Neuron (in vitro differentiated cells): ENCODE measurements at regions not wholly inside any gene's neighbourhood (a gene's known extent, or its start where the extent isn't known, plus 50 kb on each side); places are given as distances from the start of the nearest gene placed in this dataset.

Source experiments
- H2AFZ ChIP-seq: one replicate; pipeline ENCODE4 v1.6.1; 2013; ENCODE audit warnings: low read depth, mild to moderate bottlenecking, inconsistent platforms, low read length, moderate library complexity
- H3K27me3 ChIP-seq: one replicate; pipeline ENCODE4 v1.6.1; 2013; ENCODE audit warnings: low read length; ENCODE audit not compliant: insufficient read depth
- H3K36me3 ChIP-seq: one replicate; pipeline ENCODE4 v1.6.1; 2013; ENCODE audit warnings: low read length; ENCODE audit not compliant: insufficient read depth
- H3K4me1 ChIP-seq: one replicate; pipeline ENCODE4 v1.6.1; 2013; ENCODE audit warnings: low read length; ENCODE audit not compliant: insufficient read depth
- H3K4me3 ChIP-seq: 2 replicates; pipeline ENCODE4 v1.5.1; 2013; ENCODE audit warnings: mild to moderate bottlenecking, low read length, moderate library complexity
- H3K9me3 ChIP-seq: one replicate; pipeline ENCODE4 v1.6.1; 2013; ENCODE audit warnings: low read length

GRCh38 chr9:129395633-129396364, 217.7 kb upstream of the IER5L start:
- Histone ChIP-seq H3K4me3 (no peak overlapping the region), H3K27me3 (no peaks in the 10 kb centered on the region), H3K36me3 (no peaks in the 10 kb centered on the region), H3K9me3 (no peaks in the 10 kb centered on the region), H2AFZ (no peak overlapping the region), H3K4me1 (peaks cover 49% of the 10 kb centered on the region)

DNA sequence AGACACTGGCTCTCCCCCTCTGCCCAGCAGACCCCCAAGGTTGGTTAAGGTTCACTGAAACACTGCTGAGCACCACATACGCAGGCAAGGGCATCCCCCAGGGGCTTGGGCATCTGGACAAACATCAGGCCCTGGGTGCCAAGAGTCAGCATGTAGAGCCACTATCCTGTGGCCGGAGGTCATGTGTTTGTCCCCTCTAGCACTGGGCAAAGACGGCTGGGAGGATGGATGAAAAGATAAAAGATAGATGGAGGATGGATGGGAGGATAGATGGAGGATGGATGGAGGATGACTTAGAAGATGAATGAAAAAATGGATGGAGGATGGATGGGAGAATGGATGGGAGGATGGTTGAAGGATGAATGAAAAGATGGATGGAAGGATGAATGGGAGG, 216.8 kb upstream of the IER5L start:
- no peak overlapping the region for H3K4me3 ChIP-seq
- no peaks in the 10 kb centered on the region for H3K9me3 ChIP-seq
- H3K4me1 ChIP-seq, result peaks cover 49% of the 10 kb centered on the region
- H3K27me3 ChIP-seq, result no peaks in the 10 kb centered on the region
- H2AFZ ChIP-seq, result no peak overlapping the region
- H3K36me3 ChIP-seq, result no peaks in the 10 kb centered on the region

DNA sequence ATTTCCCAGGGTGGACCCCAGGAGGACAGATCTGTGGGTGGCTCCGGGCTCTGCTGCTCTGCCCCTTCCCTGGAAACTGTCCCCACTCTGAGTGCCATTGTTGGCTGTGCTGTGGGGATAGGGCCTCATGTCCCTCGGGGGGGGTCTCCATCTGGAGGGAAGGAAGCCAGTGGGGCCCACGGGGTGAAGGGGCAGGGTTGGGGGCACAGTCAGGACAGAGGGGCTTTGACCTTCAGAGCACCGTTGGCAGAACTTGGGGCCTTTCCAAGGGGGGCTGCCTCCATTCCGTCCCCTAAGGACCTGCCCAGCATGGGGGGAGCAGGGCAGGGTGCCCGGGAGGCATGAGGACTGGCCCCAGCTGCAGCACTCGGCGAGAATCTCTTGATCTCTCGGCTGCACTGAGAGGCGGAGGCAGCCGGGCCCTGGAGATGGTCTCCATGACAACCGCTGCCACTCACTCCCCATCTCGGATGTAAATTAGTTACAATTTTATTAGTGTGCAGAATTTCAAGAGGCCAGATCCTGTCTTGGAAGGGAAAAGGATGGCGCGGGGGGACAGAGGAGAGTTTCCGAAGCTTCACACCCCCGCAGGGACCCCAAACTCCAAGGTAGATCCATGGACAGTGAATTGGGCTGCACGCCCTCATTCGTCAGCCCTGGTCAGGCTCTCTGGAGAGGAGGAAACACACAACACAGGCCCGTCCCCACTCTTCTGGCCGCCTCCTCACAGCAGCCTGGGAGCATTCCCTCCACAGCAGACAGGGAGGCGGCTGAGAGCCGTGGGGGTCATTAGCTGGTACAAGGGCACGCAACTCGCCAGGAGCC, 216.2 kb upstream of the IER5L start:
- Histone ChIP-seq H3K36me3 (no peaks in the 10 kb centered on the region), H2AFZ (no peak overlapping the region), H3K27me3 (no peaks in the 10 kb centered on the region), H3K4me1 (peaks cover 45% of the 10 kb centered on the region), H3K9me3 (no peaks in the 10 kb centered on the region), H3K4me3 (no peak overlapping the region)

- no peak overlapping the region for H2AFZ ChIP-seq
- no peaks in the 10 kb centered on the region for H3K27me3 ChIP-seq
- H3K4me3 ChIP-seq, result no peak overlapping the region
- H3K36me3 ChIP-seq, result no peaks in the 10 kb centered on the region
- H3K9me3 ChIP-seq, result no peaks in the 10 kb centered on the region
- peaks cover 35% of the 10 kb centered on the region for H3K4me1 ChIP-seq
Measured at GRCh38 chr9:129393064-129393463, 215.0 kb upstream of the IER5L start.

DNA sequence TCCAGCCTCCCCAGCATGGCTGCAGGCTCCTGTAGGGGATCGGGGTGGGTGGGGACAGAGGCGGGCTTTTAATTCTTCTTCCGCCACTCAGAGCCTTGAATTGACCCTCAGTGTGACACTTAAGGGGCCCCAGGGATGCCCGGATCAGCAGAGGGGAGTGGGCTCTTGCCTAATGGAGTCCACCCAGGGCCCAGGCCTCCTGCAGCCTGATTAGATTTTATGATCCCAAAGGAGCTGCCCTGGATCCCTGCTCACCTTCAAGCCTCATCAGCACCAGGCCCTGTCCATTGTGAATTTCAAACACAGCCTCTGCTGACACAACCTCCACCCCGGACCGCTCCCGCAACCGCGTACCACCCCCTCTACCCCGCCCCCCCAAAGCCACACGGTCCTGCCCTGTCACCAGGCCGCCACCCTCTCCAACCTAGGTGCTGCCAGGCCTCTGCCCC, 214.1 kb upstream of the IER5L start:
- peaks cover 32% of the 10 kb centered on the region for H3K4me1 ChIP-seq
- H2AFZ ChIP-seq, result no peak overlapping the region
- H3K4me3 ChIP-seq, result no peak overlapping the region
- no peaks in the 10 kb centered on the region for H3K27me3 ChIP-seq
- H3K9me3 ChIP-seq, result no peaks in the 10 kb centered on the region
- no peaks in the 10 kb centered on the region for H3K36me3 ChIP-seq

- Histone ChIP-seq H2AFZ (no peak overlapping the region), H3K4me3 (no peak overlapping the region), H3K4me1 (peaks cover 32% of the 10 kb centered on the region), H3K36me3 (no peaks in the 10 kb centered on the region), H3K9me3 (no peaks in the 10 kb centered on the region), H3K27me3 (no peaks in the 10 kb centered on the region)
Measured at GRCh38 chr9:129391221-129391661, 213.2 kb upstream of the IER5L start.

DNA sequence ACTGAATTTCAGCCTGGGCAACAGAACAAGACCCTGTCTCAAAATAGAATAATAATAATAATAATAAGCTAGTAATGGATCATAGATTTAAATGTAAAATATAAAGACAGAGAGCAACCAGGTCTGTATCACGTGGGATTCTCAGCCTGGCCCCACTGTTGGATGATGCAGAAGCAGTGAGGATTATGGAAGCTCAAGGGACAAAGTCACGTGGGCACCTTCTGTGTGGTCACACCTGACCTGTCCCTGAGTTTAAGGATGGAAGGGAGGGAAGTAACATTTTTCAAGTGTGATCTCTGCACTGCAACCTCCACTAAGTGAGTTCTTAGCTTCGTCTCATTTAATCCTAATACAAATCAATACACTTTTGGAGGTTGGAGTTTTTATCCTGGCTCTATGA, 212.5 kb upstream of the IER5L start:
- Histone ChIP-seq H3K4me1 (peaks cover 32% of the 10 kb centered on the region), H3K27me3 (no peaks in the 10 kb centered on the region), H2AFZ (no peak overlapping the region), H3K4me3 (no peak overlapping the region), H3K36me3 (no peaks in the 10 kb centered on the region), H3K9me3 (no peaks in the 10 kb centered on the region)

- no peaks in the 10 kb centered on the region for H3K9me3 ChIP-seq
- H3K36me3 ChIP-seq, result no peaks in the 10 kb centered on the region
- peaks cover 11% of the 10 kb centered on the region for H3K4me1 ChIP-seq
- no peak overlapping the region for H2AFZ ChIP-seq
- no peaks in the 10 kb centered on the region for H3K27me3 ChIP-seq
- no peak overlapping the region for H3K4me3 ChIP-seq
Measured at GRCh38 chr9:129387822-129388221, 209.8 kb upstream of the IER5L start.

DNA sequence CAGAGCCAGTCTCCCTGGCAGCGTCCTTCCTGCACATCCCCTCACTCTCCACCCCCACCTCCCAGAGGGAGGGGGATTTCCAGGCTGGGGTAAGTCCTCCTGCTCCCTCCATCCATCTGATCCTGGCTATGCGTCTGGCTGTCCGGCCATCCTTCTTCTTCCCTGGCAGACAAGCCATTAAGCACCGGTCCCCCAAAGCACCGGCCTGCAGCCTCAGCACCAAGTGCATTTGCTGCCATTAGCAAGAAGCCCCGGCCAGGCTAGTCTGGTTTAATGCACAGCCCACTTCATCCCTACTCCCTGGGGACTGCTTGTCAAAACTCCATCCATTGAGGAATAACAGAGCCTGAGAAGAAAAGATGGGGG, 208.7 kb upstream of the IER5L start:
- Histone ChIP-seq H3K36me3 (no peaks in the 10 kb centered on the region), H3K4me1 (peaks cover 8% of the 10 kb centered on the region), H3K27me3 (no peaks in the 10 kb centered on the region), H3K9me3 (no peaks in the 10 kb centered on the region), H3K4me3 (no peak overlapping the region), H2AFZ (no peak overlapping the region)

DNA sequence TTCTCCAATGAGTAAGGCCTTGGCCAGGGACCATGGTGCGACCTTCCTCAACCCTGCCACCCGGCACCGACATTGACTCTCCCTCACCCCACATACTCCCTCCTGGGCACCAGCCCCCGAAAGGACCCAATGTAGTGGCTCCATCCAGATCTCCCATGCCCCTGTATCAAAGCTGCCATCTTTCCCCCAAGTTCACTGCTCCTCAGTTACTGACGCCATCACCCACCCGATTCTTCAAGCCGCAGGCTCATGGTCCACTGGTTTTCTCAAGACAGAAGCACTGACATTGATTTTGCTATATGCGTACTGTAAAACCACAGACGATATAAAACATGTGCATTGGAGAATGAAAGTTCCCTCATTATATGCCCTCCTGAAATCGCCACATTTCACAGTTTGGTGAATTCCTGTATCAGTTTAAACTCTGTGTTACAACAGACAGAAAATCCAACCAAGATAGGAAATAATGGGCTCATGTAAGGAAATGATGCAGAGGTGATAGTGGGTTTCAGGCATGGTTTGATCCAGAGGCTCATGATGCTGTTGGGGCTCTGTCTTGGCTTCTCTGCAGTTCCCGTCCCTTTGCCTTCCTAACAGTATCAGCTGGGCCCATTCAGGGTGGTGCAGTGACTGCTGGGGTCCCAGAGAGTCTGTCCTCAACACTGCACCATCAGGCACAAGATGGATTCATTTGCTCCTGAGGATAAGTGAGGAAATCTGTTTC, 207.3 kb upstream of the IER5L start:
- H3K4me1 ChIP-seq, result no peaks in the 10 kb centered on the region
- H3K9me3 ChIP-seq, result no peaks in the 10 kb centered on the region
- no peaks in the 10 kb centered on the region for H3K36me3 ChIP-seq
- no peaks in the 10 kb centered on the region for H3K27me3 ChIP-seq
- no peak overlapping the region for H3K4me3 ChIP-seq
- H2AFZ ChIP-seq, result no peak overlapping the region

- H2AFZ ChIP-seq, result no peak overlapping the region
- H3K4me3 ChIP-seq, result no peak overlapping the region
- H3K36me3 ChIP-seq, result no peaks in the 10 kb centered on the region
- H3K27me3 ChIP-seq, result no peaks in the 10 kb centered on the region
- no peaks in the 10 kb centered on the region for H3K9me3 ChIP-seq
- H3K4me1 ChIP-seq, result no peaks in the 10 kb centered on the region
Measured at GRCh38 chr9:129384491-129385210, 206.6 kb upstream of the IER5L start.

GRCh38 chr9:129383561-129384490, 205.8 kb upstream of the IER5L start:
- H3K9me3 ChIP-seq, result no peaks in the 10 kb centered on the region
- H3K4me1 ChIP-seq, result peaks cover 4% of the 10 kb centered on the region
- no peaks in the 10 kb centered on the region for H3K36me3 ChIP-seq
- H3K4me3 ChIP-seq, result no peak overlapping the region
- H2AFZ ChIP-seq, result no peak overlapping the region
- no peaks in the 10 kb centered on the region for H3K27me3 ChIP-seq
